Smooth muscle cell (in vitro differentiated cells): ENCODE measurements at regions not wholly inside any gene's neighbourhood (a gene's known extent, or its start where the extent isn't known, plus 50 kb on each side); places are given as distances from the start of the nearest gene placed in this dataset.
"Not testable (repeated sequence)": the region's sequence is repeated elsewhere in the genome, so short reads cannot be mapped to it uniquely, and the experiment has no call there.

Source experiments
- DNase-seq: peaks from one replicate; lab custom pipeline; 2025; ENCODE audit not compliant: unreplicated experiment; lab: John Stamatoyannopoulos, UW
- H2AFZ ChIP-seq: fragments of 200-600 bp; sonication (generic); 2 replicates; pipeline ENCODE4 v1.6.0; 2016; ENCODE audit warnings: antibody characterized with exemption, low read depth, mild to moderate bottlenecking
- H3F3A ChIP-seq: fragments of 200-600 bp; sonication (generic); 2 replicates; pipeline ENCODE4 v1.6.0; 2017; ENCODE audit warnings: antibody characterized with exemption, low read depth
- H3K27ac ChIP-seq: fragments of 200-600 bp; sonication (generic); 2 replicates; pipeline ENCODE4 v1.5.1; 2016; ENCODE audit warnings: low read depth, mild to moderate bottlenecking
- H3K27me3 ChIP-seq: fragments of 200-600 bp; sonication (generic); 2 replicates; pipeline ENCODE4 v1.6.1; 2016; ENCODE audit warnings: low read depth, mild to moderate bottlenecking
- H3K36me3 ChIP-seq: fragments of 200-600 bp; sonication (generic); 2 replicates; pipeline ENCODE4 v1.5.1; 2016; ENCODE audit warnings: low read depth
- H3K4me1 ChIP-seq: fragments of 200-600 bp; sonication (generic); 2 replicates; pipeline ENCODE4 v1.5.1; 2016; ENCODE audit warnings: low read depth
- H3K4me2 ChIP-seq: fragments of 200-600 bp; sonication (generic); 2 replicates; pipeline ENCODE4 v1.6.0; 2016; ENCODE audit warnings: mild to moderate bottlenecking
- H3K4me3 ChIP-seq: fragments of 200-600 bp; sonication (generic); 2 replicates; pipeline ENCODE4 v1.5.1; 2016; ENCODE audit warnings: mild to moderate bottlenecking
- H3K79me2 ChIP-seq: fragments of 200-600 bp; sonication (generic); 2 replicates; pipeline ENCODE4 v1.6.0; 2016; ENCODE audit warnings: low read depth, mild to moderate bottlenecking
- H3K9ac ChIP-seq: fragments of 200-600 bp; sonication (generic); 2 replicates; pipeline ENCODE4 v1.6.0; 2016; ENCODE audit warnings: low read depth
- H3K9me3 ChIP-seq: fragments of 200-600 bp; sonication (generic); replicated peaks from 2 replicates; pipeline ENCODE4 v1.5.1; 2016; ENCODE audit warnings: low read depth
- H4K20me1 ChIP-seq: fragments of 200-600 bp; sonication (generic); 2 replicates; pipeline ENCODE4 v1.6.0; 2016; ENCODE audit warnings: low read depth
- WGBS: methylation state at CpG from one replicate; pipeline ENCODE4 v1.1.7; 2016; ENCODE audit warnings: low lambda C conversion rate; 5-methylcytosine and 5-hydroxymethylcytosine counted together
- TF ChIP-seq, protein P1 (sequence below): fragments of 200-600 bp; sonication (generic); IDR thresholded peaks from 2 replicates; pipeline ENCODE4 v1.5.1; 2017; ENCODE audit warnings: borderline replicate concordance, mild to moderate bottlenecking, antibody characterized with exemption; ENCODE audit not compliant: insufficient read depth, poor library complexity, severe bottlenecking

DNA sequence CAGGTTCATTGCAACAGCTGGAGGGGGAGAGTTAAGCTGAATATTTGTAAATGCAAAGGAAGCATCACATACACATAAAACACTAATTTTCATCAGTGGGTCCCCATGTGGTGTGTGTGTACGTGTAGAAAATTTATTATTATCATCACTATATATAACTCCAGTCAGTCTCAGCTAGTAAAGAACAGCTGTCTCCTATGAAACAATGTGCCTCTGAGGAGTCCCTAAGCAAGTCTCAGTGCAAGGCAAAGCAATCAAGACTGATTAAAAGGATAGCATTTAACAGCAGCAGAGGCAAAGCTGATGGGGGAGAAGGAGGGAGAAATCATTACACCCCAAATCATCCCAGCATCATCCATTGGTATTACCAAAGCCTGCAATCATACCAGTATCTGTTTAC lies 104.2 kb upstream of the MARCHF11 start:
- WGBS: 82% methylated on average over 1 of the region's 1 CpG
- TF ChIP-seq, protein P1, sequence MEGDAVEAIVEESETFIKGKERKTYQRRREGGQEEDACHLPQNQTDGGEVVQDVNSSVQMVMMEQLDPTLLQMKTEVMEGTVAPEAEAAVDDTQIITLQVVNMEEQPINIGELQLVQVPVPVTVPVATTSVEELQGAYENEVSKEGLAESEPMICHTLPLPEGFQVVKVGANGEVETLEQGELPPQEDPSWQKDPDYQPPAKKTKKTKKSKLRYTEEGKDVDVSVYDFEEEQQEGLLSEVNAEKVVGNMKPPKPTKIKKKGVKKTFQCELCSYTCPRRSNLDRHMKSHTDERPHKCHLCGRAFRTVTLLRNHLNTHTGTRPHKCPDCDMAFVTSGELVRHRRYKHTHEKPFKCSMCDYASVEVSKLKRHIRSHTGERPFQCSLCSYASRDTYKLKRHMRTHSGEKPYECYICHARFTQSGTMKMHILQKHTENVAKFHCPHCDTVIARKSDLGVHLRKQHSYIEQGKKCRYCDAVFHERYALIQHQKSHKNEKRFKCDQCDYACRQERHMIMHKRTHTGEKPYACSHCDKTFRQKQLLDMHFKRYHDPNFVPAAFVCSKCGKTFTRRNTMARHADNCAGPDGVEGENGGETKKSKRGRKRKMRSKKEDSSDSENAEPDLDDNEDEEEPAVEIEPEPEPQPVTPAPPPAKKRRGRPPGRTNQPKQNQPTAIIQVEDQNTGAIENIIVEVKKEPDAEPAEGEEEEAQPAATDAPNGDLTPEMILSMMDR: no peak
- no peaks in the 10 kb centered on the region for H3F3A ChIP-seq
- DNase-seq: no peak
- H3K4me2 ChIP-seq: no peak overlapping the region
- H3K4me3 ChIP-seq: no peak overlapping the region
- H3K36me3 ChIP-seq: no peaks in the 10 kb centered on the region
- H3K27me3 ChIP-seq: no peaks in the 10 kb centered on the region
- H2AFZ ChIP-seq: no peak overlapping the region
- H3K79me2 ChIP-seq: no peaks in the 10 kb centered on the region
- no peak overlapping the region for H3K9ac ChIP-seq
- no peak overlapping the region for H3K27ac ChIP-seq
- H4K20me1 ChIP-seq: no peaks in the 10 kb centered on the region
- no peaks in the 10 kb centered on the region for H3K4me1 ChIP-seq
- H3K9me3 ChIP-seq: no peaks in the 10 kb centered on the region

DNA sequence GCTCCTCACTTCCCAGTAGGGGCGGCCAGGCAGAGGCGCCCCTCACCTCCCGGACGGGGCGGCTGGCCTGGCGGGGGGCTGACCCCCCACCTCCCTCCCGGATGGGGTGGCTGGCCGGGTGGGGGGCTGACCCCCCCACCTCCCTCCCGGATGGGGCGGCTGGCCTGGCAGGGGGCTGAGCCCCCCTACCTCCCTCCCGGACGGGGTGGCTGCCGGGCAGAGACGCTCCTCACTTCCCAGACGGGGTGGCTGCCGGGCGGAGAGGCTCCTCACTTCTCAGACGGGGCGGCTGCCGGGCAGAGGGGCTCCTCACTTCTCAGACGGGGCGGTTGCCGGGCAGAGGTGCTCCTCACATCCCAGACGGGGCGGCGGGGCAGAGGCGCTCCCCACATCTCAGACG lies 97.3 kb upstream of the MARCHF11 start:
- H2AFZ ChIP-seq, H3K27ac ChIP-seq, H3F3A ChIP-seq, H3K79me2 ChIP-seq, DNase-seq, H3K36me3 ChIP-seq, H3K9ac ChIP-seq, H3K4me2 ChIP-seq, H3K4me1 ChIP-seq, H3K9me3 ChIP-seq, H4K20me1 ChIP-seq, H3K27me3 ChIP-seq, H3K4me3 ChIP-seq: not testable (repeated sequence)
- 100% methylated on average over 1 of the region's 28 CpGs for WGBS

DNA sequence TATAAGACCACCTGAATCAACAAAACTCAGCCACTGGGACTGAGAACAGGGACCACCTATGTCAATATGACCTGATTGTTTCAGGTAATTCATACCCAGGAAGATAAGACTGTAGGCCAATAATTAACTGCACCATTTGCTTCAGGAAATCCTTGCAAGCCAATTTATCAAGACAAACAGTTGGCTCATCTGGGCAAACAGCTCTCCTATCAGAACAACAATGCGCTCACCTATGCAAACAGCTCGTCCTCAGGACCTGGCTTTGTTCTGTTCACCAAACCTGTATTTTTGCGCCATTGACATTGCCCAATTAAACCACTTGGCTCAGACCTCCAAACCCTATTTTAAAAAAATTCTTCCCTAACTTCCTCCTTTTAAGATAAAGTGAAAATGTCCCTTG lies 92.3 kb upstream of the MARCHF11 start:
- Histone ChIP-seq H3K4me1 (no peaks in the 10 kb centered on the region), H3K27ac (no peak overlapping the region), H3K4me2 (no peak overlapping the region), H3K4me3 (no peak overlapping the region), H3K79me2 (no peaks in the 10 kb centered on the region), H3K9ac (no peak overlapping the region), H3K9me3 (no peaks in the 10 kb centered on the region), H4K20me1 (no peaks in the 10 kb centered on the region), H3K36me3 (no peaks in the 10 kb centered on the region), H3K27me3 (no peaks in the 10 kb centered on the region), H2AFZ (no peak overlapping the region), H3F3A (no peaks in the 10 kb centered on the region)
- 84% methylated on average over 3 of the region's 3 CpGs for WGBS
- TF ChIP-seq, protein P1: no peak
- DNase-seq: no peak

DNA sequence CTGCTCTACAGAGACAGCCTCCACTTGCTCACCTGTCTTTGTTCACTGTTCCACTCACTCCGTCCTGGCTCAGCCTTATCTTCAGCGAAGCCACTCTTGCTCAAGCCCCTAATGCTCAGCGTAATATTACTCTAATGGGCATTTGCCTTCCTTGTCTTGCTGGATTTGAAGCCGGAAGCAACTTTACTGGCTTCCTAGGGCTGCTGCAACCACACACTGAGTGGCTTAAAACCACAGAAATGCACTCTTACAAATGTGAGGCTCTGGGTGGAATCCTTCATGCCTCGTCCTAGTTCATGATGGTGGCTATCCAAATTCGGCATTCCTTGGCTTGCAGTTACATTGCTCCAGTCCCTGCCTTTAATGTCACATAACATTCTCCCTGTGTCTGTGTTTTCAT lies 85.5 kb upstream of the MARCHF11 start:
- 58% methylated on average over 6 of the region's 6 CpGs for WGBS
- Histone ChIP-seq H3K4me2 (no peak overlapping the region), H3K27me3 (no peaks in the 10 kb centered on the region), H3K9me3 (no peaks in the 10 kb centered on the region), H3F3A (no peaks in the 10 kb centered on the region), H2AFZ (no peak overlapping the region), H3K9ac (no peak overlapping the region), H3K79me2 (no peaks in the 10 kb centered on the region), H3K36me3 (no peaks in the 10 kb centered on the region), H3K4me3 (no peak overlapping the region), H3K4me1 (no peaks in the 10 kb centered on the region), H3K27ac (no peak overlapping the region), H4K20me1 (no peaks in the 10 kb centered on the region)
- no peak for DNase-seq
- TF ChIP-seq, protein P1: no peak
